PC-3 (cell line): ENCODE measurements at regions not wholly inside any gene's neighbourhood (a gene's known extent, or its start where the extent isn't known, plus 50 kb on each side); places are given as distances from the start of the nearest gene placed in this dataset.

ENCODE experiments used
- ATAC-seq: fragments of 200-7000 bp; cut with Tn5 transposase; 2 replicates; pipeline ENCODE4 v1.9.1; 2020; ENCODE audit warnings: mild to moderate bottlenecking, moderate library complexity
- BruUV-seq: library from RNA; stranded (reverse); fragments of 400-500 nt; replicated peaks from 2 replicates; lab custom pipeline; 2021; lab: Mats Ljungman, UMichigan
- CTCF ChIA-PET: fragments of 300-600 bp; sonication (Branson Sonifier 250); formaldehyde crosslinking; loops from one replicate; lab custom pipeline; 2022; ENCODE audit warnings: antibody characterized with exemption; lab: Charles Lee
- POLR2A ChIA-PET: fragments of 300-600 bp; sonication (Branson Sonifier 250); formaldehyde crosslinking; loops from one replicate; lab custom pipeline; 2022; ENCODE audit warnings: antibody characterized with exemption; ENCODE audit not compliant: unreplicated experiment; lab: Charles Lee
- DNase-seq: peaks from one replicate; pipeline ENCODE4 v3.0.0-alpha.2; 2015
- H2AFZ ChIP-seq: fragments of 300-600 bp; sonication (generic); 2 replicates; pipeline ENCODE4 v1.6.0; 2016; ENCODE audit warnings: antibody characterized with exemption, low read length
- H3F3A ChIP-seq: fragments of 300-600 bp; sonication (generic); one replicate; pipeline ENCODE4 v1.6.0; 2017; ENCODE audit warnings: antibody characterized with exemption, low read length, control low read depth, mild to moderate bottlenecking; ENCODE audit not compliant: unreplicated experiment
- H3K27ac ChIP-seq: fragments of 300-600 bp; sonication (generic); 2 replicates; pipeline ENCODE4 v1.5.1; 2016; ENCODE audit warnings: mild to moderate bottlenecking, low read length
- H3K27me3 ChIP-seq: fragments of 300-600 bp; sonication (generic); 2 replicates; pipeline ENCODE4 v1.6.1; 2016; ENCODE audit warnings: low read length, mixed read lengths
- H3K36me3 ChIP-seq: fragments of 300-600 bp; sonication (generic); 2 replicates; pipeline ENCODE4 v1.6.1; 2016; ENCODE audit warnings: low read depth, mixed run types, low read length, mixed read lengths
- H3K4me1 ChIP-seq: fragments of 300-600 bp; sonication (generic); 2 replicates; pipeline ENCODE4 v1.5.1; 2016; ENCODE audit warnings: low read length; ENCODE audit not compliant: insufficient read depth
- H3K4me2 ChIP-seq: fragments of 300-600 bp; sonication (generic); 2 replicates; pipeline ENCODE4 v1.6.0; 2016; ENCODE audit warnings: low read length
- H3K4me3 ChIP-seq: fragments of 300-600 bp; sonication (generic); 2 replicates; pipeline ENCODE4 v1.5.1; 2016; ENCODE audit warnings: mild to moderate bottlenecking, low read length, mixed read lengths
- H3K79me2 ChIP-seq: fragments of 300-600 bp; sonication (generic); 2 replicates; pipeline ENCODE4 v1.6.1; 2017; ENCODE audit warnings: low read length, mixed read lengths
- H3K9ac ChIP-seq: fragments of 300-600 bp; sonication (generic); 2 replicates; pipeline ENCODE4 v1.6.0; 2016; ENCODE audit warnings: mild to moderate bottlenecking, low read length
- H3K9me2 ChIP-seq: fragments of 300-600 bp; sonication (generic); replicated peaks from 2 replicates; pipeline ENCODE4 v1.6.1; 2016; ENCODE audit warnings: mixed run types, low read length, mixed read lengths
- H3K9me3 ChIP-seq: fragments of 300-600 bp; sonication (generic); 2 replicates; pipeline ENCODE4 v1.6.1; 2016; ENCODE audit warnings: low read length, mixed read lengths
- H4K20me1 ChIP-seq: fragments of 300-600 bp; sonication (generic); 2 replicates; pipeline ENCODE4 v1.6.1; 2016; ENCODE audit warnings: low read length, mixed read lengths
- CTCF ChIP-seq: fragments of 300-600 bp; sonication (generic); conservative IDR thresholded peaks from 2 replicates; pipeline ENCODE4 v1.5.1; 2017; ENCODE audit warnings: antibody characterized with exemption, low read depth, mild to moderate bottlenecking, low read length
- EZH2 ChIP-seq: fragments of 300-600 bp; sonication (generic); IDR thresholded peaks from one replicate; pipeline ENCODE4 v1.6.1; 2017; ENCODE audit warnings: antibody characterized with exemption, mild to moderate bottlenecking, low read length; ENCODE audit not compliant: unreplicated experiment
- EZH2phosphoT487 ChIP-seq: fragments of 300-600 bp; sonication (generic); IDR thresholded peaks from 2 replicates; pipeline ENCODE4 v1.6.1; 2018; ENCODE audit warnings: mild to moderate bottlenecking, antibody characterized with exemption, low read length, borderline replicate concordance
- intact Hi-C: fragments of 100-400 bp; cut with micrococcal nuclease; formaldehyde crosslinking; loops from 2 replicates; pipeline ENCODE4 v1.9.0; 2023

- no peak for TF ChIP-seq EZH2phosphoT487
- no peak for TF ChIP-seq EZH2
- ChIA-PET CTCF (no interaction called here), POLR2A (no interaction called here)
- Histone ChIP-seq H3K9ac (no peak overlapping the region), H3K9me3 (no peaks in the 10 kb centered on the region), H3K36me3 (no peaks in the 10 kb centered on the region), H2AFZ (no peak overlapping the region), H4K20me1 (no peaks in the 10 kb centered on the region), H3K9me2 (no peaks in the 10 kb centered on the region), H3K4me2 (no peak overlapping the region), H3K79me2 (no peaks in the 10 kb centered on the region), H3K4me1 (no peaks in the 10 kb centered on the region), H3F3A (no peaks in the 10 kb centered on the region), H3K4me3 (no peak overlapping the region), H3K27me3 (no peaks in the 10 kb centered on the region), H3K27ac (no peak overlapping the region)
- BruUV-seq = no TSS peak
- intact Hi-C loops = no loop called here
- ATAC-seq (peak; percentile 33; the same call in 1 of the 2 replicates), DNase-seq (peak; percentile 6)
These were observed 820.2 kb upstream of the ADAMTS5 start for GRCh38 chr21:27787046-27787445.

- BruUV-seq = no TSS peak
- Histone ChIP-seq H2AFZ (no peak overlapping the region), H3K4me3 (no peak overlapping the region), H4K20me1 (no peaks in the 10 kb centered on the region), H3K9ac (no peak overlapping the region), H3K9me2 (no peaks in the 10 kb centered on the region), H3K27ac (no peak overlapping the region), H3K4me1 (no peaks in the 10 kb centered on the region), H3K9me3 (no peaks in the 10 kb centered on the region), H3K4me2 (no peak overlapping the region), H3K36me3 (no peaks in the 10 kb centered on the region), H3F3A (no peaks in the 10 kb centered on the region), H3K27me3 (no peaks in the 10 kb centered on the region), H3K79me2 (no peaks in the 10 kb centered on the region)
- no peak for TF ChIP-seq EZH2phosphoT487
- TF ChIP-seq EZH2 = no peak
- TF ChIP-seq CTCF = no peak
- DNase-seq (no peak), ATAC-seq (no peak)
- ChIA-PET CTCF (no interaction called here), POLR2A (no interaction called here)
- intact Hi-C loops = no loop called here
These were observed 812.7 kb upstream of the ADAMTS5 start for GRCh38 chr21:27779606-27780005.

- no peak for DNase-seq
- Histone ChIP-seq H4K20me1 (no peaks in the 10 kb centered on the region), H2AFZ (no peak overlapping the region), H3K4me3 (no peak overlapping the region), H3K4me1 (no peaks in the 10 kb centered on the region), H3K27me3 (no peaks in the 10 kb centered on the region), H3K79me2 (no peaks in the 10 kb centered on the region), H3K9me3 (no peaks in the 10 kb centered on the region), H3K9ac (no peak overlapping the region), H3K36me3 (no peaks in the 10 kb centered on the region), H3F3A (no peaks in the 10 kb centered on the region), H3K27ac (no peak overlapping the region), H3K9me2 (no peaks in the 10 kb centered on the region), H3K4me2 (no peak overlapping the region)
- no TSS peak for BruUV-seq
- no peak for ATAC-seq
- ChIA-PET POLR2A (no interaction called here), CTCF (no interaction called here)
- intact Hi-C loops = no loop called here
- no peak for TF ChIP-seq EZH2phosphoT487
- TF ChIP-seq CTCF = no peak
- TF ChIP-seq EZH2 = no peak
These were observed 810.2 kb upstream of the ADAMTS5 start for GRCh38 chr21:27776925-27777553.
